ENCODE measurements at regions not wholly inside any gene's neighbourhood (a gene's known extent, or its start where the extent isn't known, plus 50 kb on each side); places are given as distances from the start of the nearest gene placed in this dataset.

DNA sequence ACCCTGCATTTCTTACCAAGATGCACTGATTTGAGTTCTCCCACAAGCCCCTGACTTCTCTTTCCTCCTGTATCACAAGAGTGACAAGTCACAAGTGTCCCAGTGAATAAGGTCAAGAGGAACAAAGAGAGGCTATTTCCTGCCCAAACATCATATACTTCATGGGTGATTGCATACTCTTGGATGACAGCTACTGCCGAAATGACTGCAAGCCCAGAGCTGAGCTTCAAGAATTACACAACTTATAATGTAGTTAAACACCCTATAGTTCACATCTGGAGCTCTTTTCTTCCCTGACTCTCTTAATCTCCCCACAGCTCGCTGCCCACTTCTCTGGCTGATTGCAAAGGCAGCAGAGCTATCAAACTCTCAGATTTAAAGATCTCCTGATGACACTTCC is 289.7 kb upstream of the PARD3B start:
- peaks cover 3% of the 10 kb centered on the region for H3K4me1 ChIP-seq (ENCODE audit: control insufficient read depth, insufficient read depth, low read length)
- no peak overlapping the region for H3K4me3 ChIP-seq (ENCODE audit: low read depth, low read length)
- ChIA-PET CTCF (interaction anchor here (0.6 to 1.4 kb wide), 4 partner anchors 12 to 1680 kb away, joined by 3 to 5 read pairs (median 4); no protein-coding TSS in a partner anchor), POLR2A (no interaction called here)
- no peaks in the 10 kb centered on the region for H3K9me3 ChIP-seq (ENCODE audit: control insufficient read depth, insufficient read depth, low read depth, low read length)
- no peaks in the 10 kb centered on the region for H3K36me3 ChIP-seq (ENCODE audit: control insufficient read depth in 2 of 2, insufficient read depth in 1 of 2, low read length in 2 of 2)
- no peak for TF ChIP-seq ZNF19 (tag by site-specific recombination; IDR thresholded peaks at IDR 0.05; ENCODE audit: low read depth)
- no peak for TF ChIP-seq BCL11B (tag by site-specific recombination; IDR thresholded peaks at IDR 0.05; ENCODE audit: low read depth)
- TF ChIP-seq HOXD13 (CRISPR knock-in tag; IDR thresholded peaks at IDR 0.05; ENCODE audit: borderline replicate concordance): no peak
- no peak for TF ChIP-seq ZNF433 (tag by site-specific recombination; IDR thresholded peaks at IDR 0.05; ENCODE audit: low read depth)
- TF ChIP-seq, protein P1, sequence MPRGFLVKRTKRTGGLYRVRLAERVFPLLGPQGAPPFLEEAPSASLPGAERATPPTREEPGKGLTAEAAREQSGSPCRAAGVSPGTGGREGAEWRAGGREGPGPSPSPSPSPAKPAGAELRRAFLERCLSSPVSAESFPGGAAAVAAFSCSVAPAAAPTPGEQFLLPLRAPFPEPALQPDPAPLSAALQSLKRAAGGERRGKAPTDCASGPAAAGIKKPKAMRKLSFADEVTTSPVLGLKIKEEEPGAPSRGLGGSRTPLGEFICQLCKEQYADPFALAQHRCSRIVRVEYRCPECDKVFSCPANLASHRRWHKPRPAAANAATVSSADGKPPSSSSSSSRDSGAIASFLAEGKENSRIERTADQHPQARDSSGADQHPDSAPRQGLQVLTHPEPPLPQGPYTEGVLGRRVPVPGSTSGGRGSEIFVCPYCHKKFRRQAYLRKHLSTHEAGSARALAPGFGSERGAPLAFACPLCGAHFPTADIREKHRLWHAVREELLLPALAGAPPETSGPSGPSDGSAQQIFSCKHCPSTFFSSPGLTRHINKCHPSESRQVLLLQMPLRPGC (tag by site-specific recombination; IDR thresholded peaks at IDR 0.05): no peak
- TF ChIP-seq BCL11A (tag by site-specific recombination; IDR thresholded peaks at IDR 0.05; ENCODE audit: low read depth): no peak
- TF ChIP-seq ZBTB1 (tag by site-specific recombination; IDR thresholded peaks at IDR 0.05): no peak
- TF ChIP-seq REPIN1 (tag by site-specific recombination; IDR thresholded peaks at IDR 0.05; ENCODE audit: low read depth): no peak
- TF ChIP-seq, protein P2, sequence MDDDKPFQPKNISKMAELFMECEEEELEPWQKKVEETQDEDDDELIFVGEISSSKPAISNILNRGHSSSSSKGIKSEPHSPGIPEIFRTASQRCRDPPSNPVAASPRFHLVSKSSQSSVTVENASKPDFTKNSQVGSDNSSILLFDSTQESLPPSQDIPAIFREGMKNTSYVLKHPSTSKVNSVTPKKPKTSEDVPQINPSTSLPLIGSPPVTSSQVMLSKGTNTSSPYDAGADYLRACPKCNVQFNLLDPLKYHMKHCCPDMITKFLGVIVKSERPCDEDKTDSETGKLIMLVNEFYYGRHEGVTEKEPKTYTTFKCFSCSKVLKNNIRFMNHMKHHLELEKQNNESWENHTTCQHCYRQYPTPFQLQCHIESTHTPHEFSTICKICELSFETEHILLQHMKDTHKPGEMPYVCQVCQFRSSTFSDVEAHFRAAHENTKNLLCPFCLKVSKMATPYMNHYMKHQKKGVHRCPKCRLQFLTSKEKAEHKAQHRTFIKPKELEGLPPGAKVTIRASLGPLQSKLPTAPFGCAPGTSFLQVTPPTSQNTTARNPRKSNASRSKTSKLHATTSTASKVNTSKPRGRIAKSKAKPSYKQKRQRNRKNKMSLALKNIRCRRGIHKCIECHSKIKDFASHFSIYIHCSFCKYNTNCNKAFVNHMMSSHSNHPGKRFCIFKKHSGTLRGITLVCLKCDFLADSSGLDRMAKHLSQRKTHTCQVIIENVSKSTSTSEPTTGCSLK (tag by site-specific recombination; IDR thresholded peaks at IDR 0.05): no peak
- TF ChIP-seq ZNF776 (tag by site-specific recombination; IDR thresholded peaks at IDR 0.05; ENCODE audit: borderline replicate concordance): no peak
- no peak for TF ChIP-seq KLF1 (tag by site-specific recombination; IDR thresholded peaks at IDR 0.05)
- TF ChIP-seq, protein P3, sequence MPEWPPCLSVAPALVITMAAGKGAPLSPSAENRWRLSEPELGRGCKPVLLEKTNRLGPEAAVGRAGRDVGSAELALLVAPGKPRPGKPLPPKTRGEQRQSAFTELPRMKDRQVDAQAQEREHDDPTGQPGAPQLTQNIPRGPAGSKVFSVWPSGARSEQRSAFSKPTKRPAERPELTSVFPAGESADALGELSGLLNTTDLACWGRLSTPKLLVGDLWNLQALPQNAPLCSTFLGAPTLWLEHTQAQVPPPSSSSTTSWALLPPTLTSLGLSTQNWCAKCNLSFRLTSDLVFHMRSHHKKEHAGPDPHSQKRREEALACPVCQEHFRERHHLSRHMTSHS (tag by site-specific recombination; IDR thresholded peaks at IDR 0.05): no peak
- TF ChIP-seq EGR2 (tag by site-specific recombination; IDR thresholded peaks at IDR 0.05; ENCODE audit: low read depth): no peak
- no peak for TF ChIP-seq ZNF175 (tag by site-specific recombination; IDR thresholded peaks at IDR 0.05)
- TF ChIP-seq ZNF48 (tag by site-specific recombination; IDR thresholded peaks at IDR 0.05): no peak
- no peak for TF ChIP-seq TRIM28 (IDR thresholded peaks at IDR 0.05; ENCODE audit: borderline replicate concordance, low read length)
- no peak for TF ChIP-seq KLF7 (tag by site-specific recombination; IDR thresholded peaks at IDR 0.05; ENCODE audit: borderline replicate concordance)
- TF ChIP-seq KLF16 (tag by site-specific recombination; IDR thresholded peaks at IDR 0.05): no peak
- no peak for TF ChIP-seq ZNF658 (tag by site-specific recombination; IDR thresholded peaks at IDR 0.05)
- no peak for TF ChIP-seq ZNF768 (tag by site-specific recombination; IDR thresholded peaks at IDR 0.05)
- H3K27ac ChIP-seq (ENCODE audit: extremely low read depth, low read depth, low read length): no peak overlapping the region

DNA sequence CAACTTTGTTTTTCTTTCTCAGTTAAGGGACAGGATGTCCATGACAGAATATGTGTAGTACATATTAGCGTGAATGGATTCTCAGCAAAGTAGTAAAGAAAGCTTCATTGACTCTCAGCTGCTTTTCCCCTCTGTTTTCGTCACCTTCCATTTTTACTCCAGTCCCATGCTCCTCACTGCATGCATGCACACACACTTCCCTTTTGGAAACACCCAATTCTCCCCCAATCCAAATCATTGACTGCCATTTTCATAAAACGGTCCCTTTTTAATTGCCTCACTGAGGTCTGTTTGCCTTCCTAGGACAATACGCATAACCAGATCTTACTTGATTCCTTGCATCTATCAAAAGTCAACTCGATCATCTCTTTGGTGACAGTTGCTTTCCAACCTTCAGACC is 287.5 kb upstream of the PARD3B start:
- no peak overlapping the region for H3K27ac ChIP-seq (ENCODE audit: extremely low read depth, low read depth, low read length)
- ChIA-PET POLR2A (no interaction called here), CTCF (interaction anchor here (1.0 kb wide), 1 partner anchor 149 kb away, joined by 3 read pairs; no protein-coding TSS in a partner anchor)
- H3K4me3 ChIP-seq (ENCODE audit: low read depth, low read length): no peak overlapping the region
- no peaks in the 10 kb centered on the region for H3K9me3 ChIP-seq (ENCODE audit: control insufficient read depth, insufficient read depth, low read depth, low read length)
- no peak for TF ChIP-seq BCL11B (tag by site-specific recombination; IDR thresholded peaks at IDR 0.05; ENCODE audit: low read depth)
- TF ChIP-seq, protein P4, sequence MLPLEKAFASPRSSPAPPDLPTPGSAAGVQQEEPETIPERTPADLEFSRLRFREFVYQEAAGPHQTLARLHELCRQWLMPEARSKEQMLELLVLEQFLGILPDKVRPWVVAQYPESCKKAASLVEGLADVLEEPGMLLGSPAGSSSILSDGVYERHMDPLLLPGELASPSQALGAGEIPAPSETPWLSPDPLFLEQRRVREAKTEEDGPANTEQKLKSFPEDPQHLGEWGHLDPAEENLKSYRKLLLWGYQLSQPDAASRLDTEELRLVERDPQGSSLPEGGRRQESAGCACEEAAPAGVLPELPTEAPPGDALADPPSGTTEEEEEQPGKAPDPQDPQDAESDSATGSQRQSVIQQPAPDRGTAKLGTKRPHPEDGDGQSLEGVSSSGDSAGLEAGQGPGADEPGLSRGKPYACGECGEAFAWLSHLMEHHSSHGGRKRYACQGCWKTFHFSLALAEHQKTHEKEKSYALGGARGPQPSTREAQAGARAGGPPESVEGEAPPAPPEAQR (tag by site-specific recombination; IDR thresholded peaks at IDR 0.05): no peak
- TF ChIP-seq ZNF266 (tag by site-specific recombination; IDR thresholded peaks at IDR 0.05; ENCODE audit: low read depth): no peak
- no peak for TF ChIP-seq KLF10 (tag by site-specific recombination; IDR thresholded peaks at IDR 0.05)
- no peak for TF ChIP-seq MYNN (tag by site-specific recombination; IDR thresholded peaks at IDR 0.05; ENCODE audit: borderline replicate concordance)
- no peak for TF ChIP-seq REPIN1 (tag by site-specific recombination; IDR thresholded peaks at IDR 0.05; ENCODE audit: low read depth)
- no peak for TF ChIP-seq ZNF132 (tag by site-specific recombination; IDR thresholded peaks at IDR 0.05; ENCODE audit: borderline replicate concordance)
- TF ChIP-seq ZNF146 (tag by site-specific recombination; IDR thresholded peaks at IDR 0.05): no peak
- no peak for TF ChIP-seq ZNF664 (tag by site-specific recombination; IDR thresholded peaks at IDR 0.05)
- H3K4me1 ChIP-seq (ENCODE audit: control insufficient read depth, insufficient read depth, low read length): peaks cover 3% of the 10 kb centered on the region
- H3K36me3 ChIP-seq (ENCODE audit: control insufficient read depth in 2 of 2, insufficient read depth in 1 of 2, low read length in 2 of 2): no peaks in the 10 kb centered on the region

Data from HEK293 (cell line).